ENCODE measurements at regions not wholly inside any gene's neighbourhood (a gene's known extent, or its start where the extent isn't known, plus 50 kb on each side); places are given as distances from the start of the nearest gene placed in this dataset.

DNA sequence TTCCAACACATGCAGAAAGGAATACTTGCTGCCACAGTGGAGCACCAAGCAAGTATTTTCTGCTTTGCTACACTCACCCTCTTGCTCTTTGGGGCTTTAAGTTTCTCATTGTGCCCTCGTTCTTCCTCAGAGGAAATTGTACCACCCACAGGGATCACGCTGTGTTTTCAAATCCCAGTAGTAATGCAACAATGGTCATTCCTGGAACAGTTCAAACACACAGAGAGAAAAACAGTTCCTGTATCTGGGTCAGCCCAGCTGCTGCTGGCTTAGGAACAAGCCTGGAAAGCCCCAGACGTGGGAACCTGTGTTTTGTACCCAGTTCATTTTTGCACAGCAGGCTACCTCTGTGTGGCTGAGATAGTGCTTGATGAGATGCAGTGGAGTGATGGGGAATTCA, 907.8 kb downstream of the STPG2 start:
- FAIRE-seq, result no peak
- no peaks in the 10 kb centered on the region for H3K27me3 ChIP-seq (ENCODE audit: control insufficient read depth, insufficient read depth, low read length)
- H3K9me3 ChIP-seq (ENCODE audit: control insufficient read depth in 2 of 3, insufficient read depth in 1 of 3, low read length in 3 of 3), result no peaks in the 10 kb centered on the region
- intact Hi-C loops (cut with DNase I), result no loop called here
- no peak overlapping the region for H3K9ac ChIP-seq (ENCODE audit: low read length in 3 of 3)
- H3K4me1 ChIP-seq (ENCODE audit: control insufficient read depth in 2 of 3, insufficient read depth in 2 of 3, low read depth in 1 of 3, low read length in 3 of 3), result no peaks in the 10 kb centered on the region
- H3K36me3 ChIP-seq (ENCODE audit: control insufficient read depth in 2 of 3, insufficient read depth in 3 of 3, low read length in 3 of 3), result no peaks in the 10 kb centered on the region
- no peak overlapping the region for H3K27ac ChIP-seq (ENCODE audit: low read depth in 2 of 2, low read length in 2 of 2)
- DNase-seq, result no peak
- TF ChIP-seq, protein P1, sequence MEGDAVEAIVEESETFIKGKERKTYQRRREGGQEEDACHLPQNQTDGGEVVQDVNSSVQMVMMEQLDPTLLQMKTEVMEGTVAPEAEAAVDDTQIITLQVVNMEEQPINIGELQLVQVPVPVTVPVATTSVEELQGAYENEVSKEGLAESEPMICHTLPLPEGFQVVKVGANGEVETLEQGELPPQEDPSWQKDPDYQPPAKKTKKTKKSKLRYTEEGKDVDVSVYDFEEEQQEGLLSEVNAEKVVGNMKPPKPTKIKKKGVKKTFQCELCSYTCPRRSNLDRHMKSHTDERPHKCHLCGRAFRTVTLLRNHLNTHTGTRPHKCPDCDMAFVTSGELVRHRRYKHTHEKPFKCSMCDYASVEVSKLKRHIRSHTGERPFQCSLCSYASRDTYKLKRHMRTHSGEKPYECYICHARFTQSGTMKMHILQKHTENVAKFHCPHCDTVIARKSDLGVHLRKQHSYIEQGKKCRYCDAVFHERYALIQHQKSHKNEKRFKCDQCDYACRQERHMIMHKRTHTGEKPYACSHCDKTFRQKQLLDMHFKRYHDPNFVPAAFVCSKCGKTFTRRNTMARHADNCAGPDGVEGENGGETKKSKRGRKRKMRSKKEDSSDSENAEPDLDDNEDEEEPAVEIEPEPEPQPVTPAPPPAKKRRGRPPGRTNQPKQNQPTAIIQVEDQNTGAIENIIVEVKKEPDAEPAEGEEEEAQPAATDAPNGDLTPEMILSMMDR (IDR thresholded peaks at IDR 0.05; ENCODE audit: borderline replicate concordance, extremely low read depth, insufficient read depth), result no peak
- H3K4me3 ChIP-seq (ENCODE audit: low read length in 3 of 3), result no peak overlapping the region

GRCh38 chr4:97238956-97239666, 904.2 kb downstream of the STPG2 start:
- no peak overlapping the region for H3K27ac ChIP-seq (ENCODE audit: low read depth in 2 of 2, low read length in 2 of 2)

DNA sequence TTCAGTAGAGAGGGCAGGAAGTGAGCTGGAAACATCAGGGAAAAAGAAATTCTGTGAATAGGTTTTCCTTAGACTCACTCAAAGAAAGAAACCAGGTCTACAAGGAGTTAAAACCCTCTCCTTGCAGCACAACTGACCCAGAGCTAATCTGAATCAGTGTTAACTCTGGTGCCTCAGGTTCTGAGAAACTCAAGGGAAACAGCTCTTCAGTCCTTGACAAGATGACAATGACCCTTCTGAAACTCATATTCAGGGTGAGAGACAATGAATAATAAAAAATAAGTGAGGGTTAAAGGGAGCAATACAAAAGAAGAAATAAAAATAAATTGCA, 903.6 kb downstream of the STPG2 start:
- DNase-seq (no peak), FAIRE-seq (no peak)
- TF ChIP-seq, protein P1 (IDR thresholded peaks at IDR 0.05; ENCODE audit: borderline replicate concordance, extremely low read depth, insufficient read depth), result no peak
- H3K4me3 ChIP-seq (ENCODE audit: low read length in 3 of 3), result no peak overlapping the region
- H3K27me3 ChIP-seq (ENCODE audit: control insufficient read depth, insufficient read depth, low read length), result no peaks in the 10 kb centered on the region
- no peaks in the 10 kb centered on the region for H3K4me1 ChIP-seq (ENCODE audit: control insufficient read depth in 2 of 3, insufficient read depth in 2 of 3, low read depth in 1 of 3, low read length in 3 of 3)
- no peaks in the 10 kb centered on the region for H3K36me3 ChIP-seq (ENCODE audit: control insufficient read depth in 2 of 3, insufficient read depth in 3 of 3, low read length in 3 of 3)
- no peak overlapping the region for H3K27ac ChIP-seq (ENCODE audit: low read depth in 2 of 2, low read length in 2 of 2)
- no peak overlapping the region for H3K9ac ChIP-seq (ENCODE audit: low read length in 3 of 3)
- no peaks in the 10 kb centered on the region for H3K9me3 ChIP-seq (ENCODE audit: control insufficient read depth in 2 of 3, insufficient read depth in 1 of 3, low read length in 3 of 3)
- intact Hi-C loops (cut with DNase I), result no loop called here

More at GRCh38 chr4:97238956-97239666, 904.2 kb downstream of the STPG2 start:
- Histone ChIP-seq H3K27me3 (ENCODE audit: control insufficient read depth, insufficient read depth, low read length) (no peaks in the 10 kb centered on the region), H3K9ac (ENCODE audit: low read length in 3 of 3) (no peak overlapping the region), H3K36me3 (ENCODE audit: control insufficient read depth in 2 of 3, insufficient read depth in 3 of 3, low read length in 3 of 3) (no peaks in the 10 kb centered on the region), H3K4me1 (ENCODE audit: control insufficient read depth in 2 of 3, insufficient read depth in 2 of 3, low read depth in 1 of 3, low read length in 3 of 3) (no peaks in the 10 kb centered on the region), H3K4me3 (ENCODE audit: low read length in 3 of 3) (no peak overlapping the region), H3K9me3 (ENCODE audit: control insufficient read depth in 2 of 3, insufficient read depth in 1 of 3, low read length in 3 of 3) (no peaks in the 10 kb centered on the region)
- intact Hi-C loops (cut with DNase I), result no loop called here
- FAIRE-seq, result no peak
- TF ChIP-seq, protein P1 (IDR thresholded peaks at IDR 0.05; ENCODE audit: borderline replicate concordance, extremely low read depth, insufficient read depth), result no peak
- peak in 2 of 5 donors; percentile 1 to 5 for DNase-seq

Measured in kidney (tissue), 13 donors.